Ureter (tissue), 1 donor: ENCODE measurements at regions not wholly inside any gene's neighbourhood (a gene's known extent, or its start where the extent isn't known, plus 50 kb on each side); places are given as distances from the start of the nearest gene placed in this dataset.

ENCODE experiments used
- DNase-seq: peaks from one replicate; pipeline ENCODE4 v3.0.0-alpha.2; 2020; ENCODE audit warnings: low spot score
- donor health status: DM: yes; HTN: yes; CAD: no.

DNA sequence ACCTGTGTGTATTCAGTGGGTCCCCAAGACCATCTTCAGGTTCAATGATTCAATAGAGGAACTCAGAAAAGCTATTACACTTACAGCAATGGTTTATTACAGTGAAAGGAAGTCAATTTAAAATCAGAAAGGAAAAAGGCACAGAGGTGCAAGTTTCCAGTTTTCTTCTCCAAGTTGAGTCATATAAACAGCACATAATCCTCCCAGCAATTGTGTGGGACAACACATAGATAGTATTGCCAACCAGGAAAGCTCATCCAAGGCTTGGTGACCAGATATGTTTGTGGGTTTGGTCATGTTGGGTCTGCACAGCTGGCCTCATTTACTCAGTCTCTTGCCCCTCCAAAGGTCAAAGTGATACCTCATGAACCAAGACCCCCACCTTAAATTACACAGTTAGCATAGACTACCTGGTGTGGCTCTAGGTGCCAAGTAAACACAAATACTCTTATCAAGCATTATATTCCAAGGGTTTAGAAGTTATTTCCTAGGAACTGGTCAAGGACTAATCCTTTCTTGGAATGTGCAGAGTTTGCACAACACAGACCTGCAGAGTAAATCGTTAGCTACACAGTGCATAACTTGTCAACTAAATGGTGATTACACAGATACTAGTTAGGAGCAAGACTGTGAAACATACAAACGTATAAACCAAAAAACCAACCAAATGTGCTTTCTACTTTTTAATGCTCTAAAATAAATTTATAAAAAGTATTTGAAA is 777.3 kb downstream of the PCDH18 start:
- DNase-seq, result no peak

DNA sequence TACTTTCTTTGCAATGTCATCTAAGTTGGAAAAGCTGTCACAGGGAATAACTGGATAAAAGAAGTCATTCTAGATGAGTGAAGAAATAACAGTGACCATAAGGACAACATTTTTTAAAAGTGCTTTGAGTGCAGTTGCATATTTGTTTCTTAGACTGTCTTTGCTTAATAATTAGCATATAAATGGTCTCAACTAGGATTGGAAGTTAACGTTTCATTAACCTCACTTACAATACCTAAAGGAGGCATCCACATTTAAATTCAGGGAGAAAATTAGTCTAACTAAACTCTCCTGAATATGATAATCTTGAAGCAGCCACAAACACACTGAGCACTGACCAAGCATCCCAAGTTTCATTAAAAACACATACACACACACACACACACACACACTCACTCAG is 780.7 kb downstream of the PCDH18 start:
- DNase-seq, result no peak

DNA sequence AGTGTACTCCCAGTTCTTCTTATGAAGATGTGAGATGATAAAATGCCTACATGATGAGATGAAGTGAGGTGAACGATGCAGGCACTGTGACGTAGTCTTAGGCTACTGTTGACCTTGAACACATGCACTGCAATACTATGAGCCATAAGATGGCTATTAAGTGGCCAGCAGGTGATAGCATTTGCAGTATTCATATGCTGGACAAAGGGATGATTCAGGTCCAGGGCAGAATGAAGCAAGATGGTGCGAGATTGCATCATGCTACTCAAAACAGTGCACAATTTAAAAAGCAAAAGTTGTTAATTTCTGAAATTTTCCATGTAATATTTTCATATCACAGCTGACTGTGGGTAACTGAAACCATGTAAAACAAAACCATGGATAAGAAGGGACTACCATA is 781.4 kb downstream of the PCDH18 start:
- no peak for DNase-seq

DNA sequence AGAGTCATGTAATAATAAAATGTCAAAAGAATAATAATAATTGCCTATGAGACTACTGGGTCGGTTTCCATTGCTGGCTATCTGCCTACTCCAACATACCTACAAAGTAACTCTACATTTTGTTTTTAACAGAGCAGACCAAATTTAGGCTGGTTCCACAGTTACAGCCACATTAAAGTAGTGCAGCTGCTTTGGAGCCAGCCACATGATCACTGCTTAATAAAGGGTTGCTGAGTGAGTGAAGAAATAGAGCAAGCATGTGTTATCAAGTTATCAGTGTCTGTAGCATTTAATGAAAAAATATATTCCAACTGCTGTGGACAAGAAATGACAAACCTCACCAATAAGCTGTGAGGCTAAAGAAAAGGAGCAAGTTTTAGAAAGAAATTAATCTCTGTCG is 782.3 kb downstream of the PCDH18 start:
- DNase-seq, result no peak

DNA sequence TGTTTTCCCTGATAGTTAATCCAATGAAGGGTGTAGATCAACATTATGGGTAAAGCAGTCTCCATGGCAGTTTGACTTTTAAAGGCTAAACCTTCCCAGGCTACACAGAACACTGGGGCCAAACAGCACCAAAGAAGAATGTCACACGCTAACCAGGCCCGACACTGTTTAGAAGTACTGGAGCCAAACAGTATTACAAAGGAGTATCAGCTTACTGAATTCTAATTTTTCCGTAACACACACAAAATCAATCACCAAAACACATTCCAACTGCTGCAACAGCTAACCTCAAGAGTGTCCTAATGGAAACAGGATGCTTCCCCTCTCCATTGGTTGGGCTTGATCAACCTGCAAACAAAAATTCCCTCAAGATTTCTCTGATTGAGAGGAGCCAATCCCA is 783.5 kb downstream of the PCDH18 start:
- DNase-seq, result no peak

DNA sequence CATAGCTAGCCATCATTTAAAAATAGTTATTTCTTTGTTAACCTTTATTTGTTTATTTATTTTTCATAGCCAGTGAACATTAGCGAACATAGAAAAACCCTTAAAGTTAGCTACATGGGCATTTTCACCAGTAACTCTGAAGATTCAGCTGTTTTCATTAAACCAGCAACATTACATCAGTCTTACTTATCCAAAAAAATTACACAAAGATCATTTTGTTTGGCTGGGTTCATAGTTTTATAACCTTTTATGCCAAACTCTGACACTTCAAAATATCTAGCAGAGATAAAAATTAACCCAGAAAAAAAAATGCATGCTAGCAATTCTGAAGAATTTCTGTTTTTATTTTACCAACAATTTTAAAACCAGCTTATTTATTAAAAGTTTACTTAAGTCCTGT is 784.1 kb downstream of the PCDH18 start:
- DNase-seq, result no peak

DNA sequence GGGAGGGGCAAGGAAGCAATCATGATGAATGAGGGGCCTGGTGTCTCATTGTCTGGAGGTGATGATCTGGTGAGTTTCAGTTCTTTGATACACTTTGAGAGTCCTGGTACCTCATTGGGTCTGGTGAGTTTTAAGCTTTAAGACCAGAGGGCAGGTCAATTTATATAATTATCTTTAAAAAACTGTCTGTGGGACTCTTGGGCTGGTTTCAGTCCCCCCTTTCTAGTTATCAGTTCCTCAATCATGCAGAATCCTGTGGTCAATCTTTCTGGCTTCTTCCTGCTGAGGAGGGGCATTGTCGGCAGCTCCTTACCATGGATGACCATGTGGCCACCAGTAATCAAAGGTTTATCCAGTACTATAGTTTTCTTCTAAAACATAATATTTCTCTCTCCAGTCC is 789.1 kb downstream of the PCDH18 start:
- DNase-seq, result no peak

DNA sequence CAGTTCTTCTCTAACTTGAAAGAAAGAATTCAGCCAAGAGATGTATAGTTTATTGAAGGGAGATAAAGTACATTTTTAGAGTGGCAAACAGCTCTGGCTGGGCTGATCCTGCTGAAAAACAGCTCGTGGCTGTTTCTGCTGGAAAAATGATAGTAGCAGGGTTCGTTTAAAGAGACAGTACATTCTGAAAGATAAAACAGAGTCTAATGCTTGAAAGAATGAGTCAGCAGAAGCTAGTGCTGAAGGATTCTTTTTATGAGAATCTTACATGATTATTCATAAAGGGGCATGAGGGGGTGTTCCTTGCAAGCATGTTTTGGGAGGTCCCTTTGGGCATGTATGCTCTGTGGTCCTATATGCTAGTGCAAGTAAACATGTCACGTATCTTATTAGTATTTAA is 790.0 kb downstream of the PCDH18 start:
- no peak for DNase-seq

DNA sequence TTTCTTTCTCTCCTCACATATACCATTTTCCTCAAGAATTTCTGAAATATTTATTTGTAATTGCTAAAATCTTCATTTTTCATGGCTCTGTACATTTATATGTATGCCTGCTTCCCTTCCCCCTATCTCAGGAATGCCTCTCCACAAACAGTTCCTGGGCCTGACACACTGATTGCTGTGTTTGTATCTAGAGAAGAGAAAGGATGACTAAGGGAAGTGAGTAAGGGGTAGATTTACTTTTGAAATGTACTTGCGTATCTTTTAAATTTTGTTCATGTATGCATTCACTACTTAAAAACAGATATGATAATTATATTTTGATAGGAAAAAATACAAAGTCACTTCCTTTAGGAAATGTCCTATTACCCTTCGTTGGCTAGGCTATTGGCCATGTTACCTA is 790.8 kb downstream of the PCDH18 start:
- no peak for DNase-seq

DNA sequence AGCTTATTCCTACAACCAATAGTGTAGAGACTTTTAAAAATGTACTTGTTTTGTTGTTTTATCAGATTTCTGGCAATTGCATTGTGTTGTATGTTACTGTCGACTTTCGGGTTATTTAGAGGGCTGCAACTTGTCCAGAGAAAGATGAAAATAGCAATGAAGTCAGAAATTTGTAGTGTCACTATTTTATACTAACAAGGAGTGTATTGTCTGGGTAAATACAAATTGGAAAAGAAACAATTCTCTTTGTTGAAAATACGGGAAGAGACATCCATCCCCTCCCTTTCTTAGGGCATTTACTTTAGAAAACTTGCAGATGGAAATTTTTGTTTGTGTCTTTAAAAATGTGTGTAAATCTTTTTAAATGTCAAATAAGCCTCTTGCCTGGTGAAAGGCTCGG is 792.0 kb downstream of the PCDH18 start:
- no peak for DNase-seq

DNA sequence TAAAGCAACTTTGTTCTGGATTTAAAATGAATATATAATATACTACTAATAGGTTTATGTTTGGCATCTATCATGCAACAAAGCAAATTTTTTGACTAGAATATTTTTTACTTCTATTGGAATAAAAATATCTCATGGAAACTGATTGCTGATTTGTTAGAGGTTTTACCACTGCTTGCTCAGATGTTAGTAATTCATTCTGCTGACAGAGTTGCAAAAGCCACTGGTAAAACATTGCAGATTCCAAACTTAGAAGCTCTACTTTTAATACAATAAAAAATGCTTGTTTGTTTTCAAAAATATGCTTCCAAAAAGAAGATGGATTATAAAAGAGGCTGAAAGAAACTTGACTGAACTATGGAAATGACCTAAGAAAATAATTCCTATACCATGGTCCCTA is 795.2 kb downstream of the PCDH18 start:
- DNase-seq, result no peak

DNA sequence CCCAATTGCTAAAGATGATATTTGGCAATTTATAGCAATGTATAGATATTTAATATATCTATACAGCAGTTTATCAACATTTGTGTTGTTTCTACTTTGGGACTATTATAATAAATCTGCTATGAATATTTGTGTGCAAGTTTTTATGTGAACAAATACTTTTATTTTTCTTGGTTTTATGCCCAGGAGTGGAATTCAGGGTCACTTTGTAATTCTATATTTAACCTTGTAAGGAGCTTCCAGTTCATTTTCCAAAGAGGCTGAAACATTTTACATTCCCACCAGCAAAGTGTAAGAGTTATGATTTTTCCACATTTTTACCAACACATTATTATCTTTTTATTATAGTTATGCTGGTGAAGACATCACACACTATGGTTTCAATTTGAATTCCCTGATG is 801.3 kb downstream of the PCDH18 start:
- DNase-seq, result no peak

DNA sequence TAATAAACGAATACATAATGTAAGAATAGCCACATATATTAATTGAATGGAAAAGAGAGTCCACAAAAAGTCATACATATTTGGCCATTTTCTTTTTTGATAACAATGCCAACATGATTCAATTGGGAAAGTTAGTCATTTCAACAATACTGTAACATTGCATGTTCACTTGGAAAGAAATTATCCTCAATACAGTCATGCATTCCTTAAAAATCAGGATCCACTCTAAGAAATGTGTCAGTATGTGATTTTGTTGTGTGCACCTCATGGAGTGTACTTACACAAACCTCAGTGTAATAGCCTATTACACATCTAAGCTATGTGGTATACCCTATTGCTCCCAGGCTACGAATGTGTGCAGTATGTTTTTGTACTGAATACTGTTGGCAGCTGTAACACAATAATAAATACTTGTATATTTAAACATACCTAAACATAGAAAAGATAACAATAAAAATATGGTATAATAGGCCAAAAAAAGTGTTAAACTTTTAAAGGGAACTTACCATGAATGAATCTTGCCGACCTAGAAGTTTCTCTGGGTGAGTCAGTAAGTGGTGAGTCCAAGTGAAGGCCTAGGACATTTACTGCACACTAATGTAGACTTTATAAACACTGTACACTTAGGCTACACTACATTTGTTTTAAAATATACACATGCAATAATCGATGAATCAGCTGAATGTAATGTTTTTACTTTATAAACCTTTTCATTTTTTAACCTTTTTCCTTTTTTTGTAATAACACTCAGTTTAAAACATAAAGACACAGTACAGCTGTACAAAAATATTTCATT is 806.8 kb downstream of the PCDH18 start:
- no peak for DNase-seq

DNA sequence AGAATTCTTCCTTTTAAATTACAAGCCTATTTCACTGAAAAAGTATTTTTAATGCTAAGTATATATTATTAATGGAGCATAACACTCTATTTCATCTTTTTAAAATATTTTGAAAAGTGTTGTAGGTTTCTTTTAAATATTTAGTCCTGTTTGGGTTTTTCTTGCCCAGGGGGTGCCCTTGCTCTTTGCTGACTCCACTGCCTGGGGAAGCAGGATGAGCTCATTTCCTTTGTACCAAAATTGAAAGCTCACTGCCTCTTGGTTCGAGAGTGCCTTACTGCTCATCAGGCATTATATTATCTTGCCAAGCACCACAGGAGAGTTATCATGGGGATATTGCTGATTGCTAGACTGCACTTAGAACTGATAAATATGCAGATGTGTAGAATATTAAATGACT is 819.2 kb downstream of the PCDH18 start:
- DNase-seq, result no peak

DNA sequence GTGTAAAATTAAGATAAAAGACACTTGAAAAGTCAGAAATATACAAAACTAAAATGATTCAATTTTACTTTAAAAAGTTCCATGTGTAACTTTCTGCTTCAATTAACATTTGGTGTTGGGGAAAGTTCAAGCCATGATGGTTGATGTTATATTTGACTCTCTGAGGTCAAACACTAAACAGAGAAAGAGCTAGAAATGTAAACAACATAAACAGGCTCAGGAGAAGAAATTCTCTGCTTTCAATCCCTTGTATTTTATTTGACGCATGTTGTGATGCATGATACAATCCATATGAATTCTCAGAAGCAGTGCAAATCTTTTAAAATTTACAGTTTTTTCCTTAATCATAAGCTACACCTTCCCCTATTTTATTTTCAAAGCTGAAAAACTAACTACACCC is 822.4 kb downstream of the PCDH18 start:
- DNase-seq, result no peak

DNA sequence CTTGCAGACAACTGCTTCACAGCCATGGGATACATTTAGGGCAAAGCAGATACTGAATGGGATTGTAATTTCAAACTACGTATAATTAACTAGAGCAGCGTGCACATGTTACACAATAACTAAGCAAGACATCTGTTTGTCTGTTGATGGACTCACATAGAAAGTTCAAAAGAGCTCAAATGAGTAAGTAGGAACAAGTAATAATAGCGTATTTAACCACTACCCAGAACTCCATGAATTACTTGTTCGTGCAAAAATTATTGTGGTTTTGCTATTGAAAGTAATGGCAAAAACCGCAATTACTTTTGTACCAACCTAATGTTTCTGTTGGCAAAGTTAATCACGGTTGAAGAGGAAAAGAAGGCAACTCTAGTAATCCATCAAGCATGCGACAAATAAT is 825.4 kb downstream of the PCDH18 start:
- no peak for DNase-seq

DNA sequence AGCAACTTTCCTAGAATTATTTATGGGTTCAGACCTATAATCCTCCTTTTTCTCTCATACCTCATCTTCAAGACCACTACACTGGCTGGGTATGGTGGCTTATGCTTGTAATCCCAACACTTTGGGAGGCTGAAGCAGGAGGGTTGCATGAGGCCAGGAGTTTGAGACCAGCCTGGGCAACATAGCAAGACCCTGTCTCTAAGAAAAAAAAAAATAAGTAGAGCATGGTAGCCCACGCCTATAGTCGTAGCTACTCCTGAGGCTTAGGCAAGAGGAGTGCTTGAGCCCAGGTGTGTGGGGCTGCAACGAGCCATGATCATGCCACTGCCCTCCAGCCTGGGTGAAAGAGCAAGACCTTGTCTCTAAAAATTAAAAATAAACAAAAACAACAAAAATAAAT is 832.4 kb downstream of the PCDH18 start:
- no peak for DNase-seq

DNA sequence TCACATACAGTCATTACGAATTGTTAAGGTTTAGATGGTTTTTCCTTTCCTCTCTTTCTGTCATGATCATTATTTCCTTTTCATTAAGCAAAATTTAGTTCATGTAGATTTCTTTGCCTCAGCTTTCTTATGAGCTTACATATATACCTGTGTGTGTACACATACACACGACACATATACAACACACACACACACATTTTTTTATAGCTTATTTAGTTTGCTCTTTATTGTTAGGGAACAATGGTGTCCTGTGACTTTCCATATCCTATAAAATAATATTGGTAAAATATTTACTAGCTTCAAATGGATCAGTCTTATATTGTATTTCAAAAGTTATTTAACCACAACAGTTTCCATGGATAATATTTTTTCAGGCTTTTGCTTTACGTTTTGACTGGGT is 840.7 kb downstream of the PCDH18 start:
- no peak for DNase-seq

DNA sequence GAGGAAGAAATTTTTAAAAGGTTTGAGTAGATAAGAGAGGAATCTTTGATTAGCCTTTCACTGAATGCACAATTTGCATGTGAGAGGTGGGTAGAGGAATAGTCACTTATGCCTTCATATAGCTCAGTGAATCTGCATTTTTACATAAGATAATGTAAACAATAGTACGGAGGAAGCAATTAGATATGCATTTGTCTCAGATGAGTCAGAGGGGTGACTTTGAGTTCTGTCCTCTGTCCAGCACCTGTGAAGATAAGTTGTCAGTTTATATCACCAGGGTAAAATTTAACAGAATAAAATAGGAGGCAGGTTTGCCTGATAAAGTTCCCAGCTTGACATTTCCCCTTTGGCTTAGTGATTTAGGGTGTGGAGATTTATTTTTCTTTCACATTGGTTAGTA is 841.9 kb downstream of the PCDH18 start:
- DNase-seq, result no peak

DNA sequence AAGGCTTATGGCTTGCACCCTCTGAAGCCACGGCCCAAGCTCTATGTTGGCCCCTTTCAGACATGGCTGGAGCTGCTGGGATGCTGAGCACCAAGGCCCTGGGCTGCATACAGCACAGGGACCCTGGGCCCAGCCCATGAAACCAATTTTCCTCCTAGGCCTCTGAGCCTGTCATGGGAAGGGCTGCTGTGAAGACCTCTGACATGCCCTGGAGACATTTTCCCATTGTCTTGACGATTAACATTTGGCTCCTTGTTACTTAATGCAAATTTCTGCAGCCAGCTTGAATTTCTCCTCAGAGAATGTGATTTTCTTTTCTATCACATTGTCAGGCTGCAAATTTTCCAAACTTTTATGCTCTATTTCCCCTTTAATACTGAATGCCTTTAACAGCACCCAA is 844.7 kb downstream of the PCDH18 start:
- no peak for DNase-seq

DNA sequence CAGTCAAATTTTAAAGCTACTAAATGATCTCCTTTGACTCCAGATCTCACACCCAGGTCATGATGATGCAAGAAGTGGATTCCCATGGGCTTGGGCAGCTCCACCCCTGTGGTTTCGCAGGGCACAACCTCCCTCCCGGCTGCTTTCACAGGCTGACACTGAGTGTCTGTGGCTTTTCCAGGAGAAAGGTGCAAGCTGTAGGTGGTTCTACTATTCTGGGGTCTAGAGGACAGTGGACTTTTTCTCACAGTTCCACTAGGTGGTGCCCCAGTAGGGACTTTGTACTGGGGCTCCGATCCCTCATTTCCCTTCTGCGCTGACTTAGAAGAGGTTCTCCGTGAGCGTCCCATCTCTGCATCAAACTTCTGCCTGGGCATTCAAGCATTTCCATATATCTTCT is 845.2 kb downstream of the PCDH18 start:
- no peak for DNase-seq

DNA sequence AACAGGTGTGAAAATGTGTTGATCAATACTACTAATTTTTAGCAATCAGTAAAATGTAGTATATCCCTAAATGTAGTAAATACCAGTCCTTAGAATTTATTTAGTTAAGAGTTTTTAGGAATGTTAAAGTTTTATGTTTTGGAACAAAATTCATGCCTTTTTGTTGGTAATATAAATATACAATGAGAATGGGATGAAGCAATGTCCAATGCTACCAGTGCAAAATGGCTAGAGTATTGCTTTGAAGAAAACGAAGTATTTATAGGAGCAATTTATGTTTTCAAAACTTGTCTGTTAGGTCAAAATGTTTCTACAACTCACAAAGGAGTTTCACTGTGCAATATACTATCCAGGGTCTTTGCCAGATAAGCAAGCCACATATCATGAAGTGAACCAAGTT is 851.5 kb downstream of the PCDH18 start:
- DNase-seq, result no peak

DNA sequence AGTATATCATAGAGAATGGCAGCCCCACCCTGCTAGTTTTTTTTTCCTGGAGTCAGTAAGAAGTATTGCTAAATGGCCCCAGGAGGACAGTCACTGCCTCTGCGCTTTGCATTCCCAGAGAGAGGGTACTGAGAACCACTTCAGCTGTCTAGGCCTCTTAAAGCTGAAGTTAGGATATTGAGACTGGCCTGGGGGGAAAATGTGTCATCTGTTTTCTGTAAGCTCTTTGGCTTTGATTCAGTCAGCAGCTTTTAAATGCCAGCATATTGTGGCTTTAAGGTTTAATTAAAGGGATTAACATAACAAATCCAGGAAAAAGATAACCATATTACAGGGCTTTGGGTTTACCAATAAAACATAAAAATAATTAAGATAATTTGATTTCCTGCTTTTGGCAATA is 852.0 kb downstream of the PCDH18 start:
- DNase-seq, result no peak

DNA sequence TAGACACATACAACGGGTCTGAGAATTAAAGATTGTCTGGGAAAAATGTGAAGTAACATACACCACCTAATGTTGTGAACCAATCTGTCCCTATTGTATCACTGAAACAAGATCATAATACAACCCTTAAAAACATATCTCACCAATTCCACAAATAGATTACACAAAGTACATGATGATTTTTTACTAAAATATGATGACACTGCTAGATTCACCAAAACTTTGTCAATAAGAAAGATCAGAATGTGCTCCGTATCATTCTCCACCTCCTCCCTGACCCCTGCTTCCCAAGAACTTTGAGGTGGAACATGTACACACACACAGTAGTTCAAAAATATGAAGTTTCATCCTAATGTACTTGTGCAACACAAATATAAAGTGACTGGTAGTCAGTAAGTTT is 862.0 kb downstream of the PCDH18 start:
- DNase-seq, result no peak
